Right atrium auricular region (tissue), 2 donors: ENCODE measurements at regions not wholly inside any gene's neighbourhood (a gene's known extent, or its start where the extent isn't known, plus 50 kb on each side); places are given as distances from the start of the nearest gene placed in this dataset.

Experiments
- DNase-seq: peaks from one replicate; pipeline ENCODE4 v3.0.0-alpha.2; 2019; ENCODE audit warnings: low spot score
- H3K27ac ChIP-seq, 2 donors: fragments of 200-600 bp; sonication (generic); 1 replicate in 1 of 2; 2 replicates in 1 of 2; pipeline ENCODE4 v1.5.1; 2016 to 2019
- H3K27me3 ChIP-seq, 2 donors: fragments of 200-600 bp; sonication (generic); one replicate each; pipeline versions ENCODE4 v1.5.1 to v1.6.0; 2017 to 2019
- H3K36me3 ChIP-seq: fragments of 200-600 bp; sonication (generic); one replicate; pipeline ENCODE4 v1.5.1; 2016
- H3K4me1 ChIP-seq, 2 donors: fragments of 200-600 bp; sonication (generic); one replicate each; pipeline versions ENCODE4 v1.5.1 to v1.6.0; 2017 to 2019
- H3K4me3 ChIP-seq, 2 donors: fragments of 200-600 bp; sonication (generic); 1 replicate in 1 of 2; 2 replicates in 1 of 2; pipeline ENCODE4 v1.5.1; 2017 to 2019; ENCODE audit warnings: mild to moderate bottlenecking in 1 of 2, moderate library complexity in 1 of 2
- H3K9me3 ChIP-seq, 2 donors: fragments of 200-600 bp; sonication (generic); one replicate each; pipeline ENCODE4 v1.5.1; 2019
- TF ChIP-seq, protein P1 (sequence below), 2 donors: fragments of 200-600 bp; sonication (generic); IDR thresholded peaks; one replicate each; pipeline ENCODE4 v1.5.1; 2019; ENCODE audit warnings: antibody characterized with exemption in 2 of 2

DNA sequence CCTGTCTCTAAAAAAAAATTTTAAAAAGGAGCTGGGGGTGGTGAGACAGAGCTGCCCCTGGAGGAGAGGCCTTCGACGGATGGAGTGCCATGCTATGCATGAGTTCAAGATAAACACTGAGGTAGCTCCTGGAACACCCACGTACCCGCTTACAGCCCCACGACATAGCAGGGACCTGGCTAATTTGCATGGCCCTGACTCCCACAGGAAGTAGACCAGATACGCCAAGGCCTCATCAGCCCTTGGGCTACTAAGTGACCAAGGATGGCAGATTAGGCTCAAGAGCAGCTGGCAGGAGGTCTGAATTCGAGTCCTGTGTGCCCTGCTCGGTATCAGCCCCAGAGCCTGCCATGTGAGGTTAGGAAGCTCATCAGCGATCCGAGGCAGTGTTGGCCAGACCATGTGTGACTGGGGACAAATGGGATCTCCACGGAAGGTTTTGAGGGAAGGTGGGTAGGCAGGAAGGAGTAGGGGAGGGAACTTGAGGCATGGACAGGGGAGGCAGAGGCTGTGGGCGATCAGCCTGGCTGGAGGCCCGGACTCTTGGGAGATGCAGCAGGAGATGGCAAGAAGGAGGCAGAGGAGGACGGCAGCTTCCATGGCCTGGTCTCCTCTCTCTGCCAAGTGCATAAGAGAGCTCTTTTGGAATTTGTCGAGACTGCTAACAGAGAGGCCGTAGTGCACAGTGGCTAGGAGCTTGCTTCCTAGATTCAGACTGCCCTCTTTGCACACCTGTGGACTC is 218.3 kb downstream of the GLI2 start:
- H3K27me3 ChIP-seq = no peaks in the 10 kb centered on the region
- TF ChIP-seq, protein P1, sequence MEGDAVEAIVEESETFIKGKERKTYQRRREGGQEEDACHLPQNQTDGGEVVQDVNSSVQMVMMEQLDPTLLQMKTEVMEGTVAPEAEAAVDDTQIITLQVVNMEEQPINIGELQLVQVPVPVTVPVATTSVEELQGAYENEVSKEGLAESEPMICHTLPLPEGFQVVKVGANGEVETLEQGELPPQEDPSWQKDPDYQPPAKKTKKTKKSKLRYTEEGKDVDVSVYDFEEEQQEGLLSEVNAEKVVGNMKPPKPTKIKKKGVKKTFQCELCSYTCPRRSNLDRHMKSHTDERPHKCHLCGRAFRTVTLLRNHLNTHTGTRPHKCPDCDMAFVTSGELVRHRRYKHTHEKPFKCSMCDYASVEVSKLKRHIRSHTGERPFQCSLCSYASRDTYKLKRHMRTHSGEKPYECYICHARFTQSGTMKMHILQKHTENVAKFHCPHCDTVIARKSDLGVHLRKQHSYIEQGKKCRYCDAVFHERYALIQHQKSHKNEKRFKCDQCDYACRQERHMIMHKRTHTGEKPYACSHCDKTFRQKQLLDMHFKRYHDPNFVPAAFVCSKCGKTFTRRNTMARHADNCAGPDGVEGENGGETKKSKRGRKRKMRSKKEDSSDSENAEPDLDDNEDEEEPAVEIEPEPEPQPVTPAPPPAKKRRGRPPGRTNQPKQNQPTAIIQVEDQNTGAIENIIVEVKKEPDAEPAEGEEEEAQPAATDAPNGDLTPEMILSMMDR (IDR thresholded peaks at IDR 0.05) = no peak
- no peak for DNase-seq
- H3K27ac ChIP-seq = no peak overlapping the region
- H3K9me3 ChIP-seq = no peaks in the 10 kb centered on the region
- H3K36me3 ChIP-seq = no peaks in the 10 kb centered on the region
- H3K4me3 ChIP-seq = no peak overlapping the region
- H3K4me1 ChIP-seq = peaks cover 0 to 19% of the 10 kb centered on the region in 2 donors

DNA sequence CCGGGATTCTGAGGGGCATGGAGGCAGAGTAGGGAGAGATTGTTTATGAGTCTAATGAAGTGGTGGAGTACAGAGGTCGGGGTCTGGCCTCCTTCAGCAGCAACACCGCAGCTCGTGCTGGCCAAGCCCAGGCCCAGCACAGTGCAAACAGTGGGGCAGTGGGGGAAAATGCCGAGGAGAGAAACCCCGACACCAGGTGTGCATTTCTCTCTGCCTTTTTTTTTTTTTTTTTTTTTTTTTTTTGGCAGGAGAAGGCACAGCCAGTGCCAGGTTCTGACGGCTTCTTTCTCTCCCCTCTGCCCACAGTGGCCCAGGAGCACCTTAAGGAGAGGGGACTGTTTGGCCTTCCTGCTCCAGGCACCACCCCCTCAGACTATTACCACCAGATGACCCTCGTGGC is 219.3 kb downstream of the GLI2 start:
- H3K9me3 ChIP-seq = no peaks in the 10 kb centered on the region
- TF ChIP-seq, protein P1 (IDR thresholded peaks at IDR 0.05) = no peak
- H3K4me3 ChIP-seq = no peak overlapping the region
- H3K27ac ChIP-seq = no peak overlapping the region
- no peaks in the 10 kb centered on the region for H3K36me3 ChIP-seq
- H3K27me3 ChIP-seq = no peaks in the 10 kb centered on the region
- peaks cover 0 to 21% of the 10 kb centered on the region in 2 donors for H3K4me1 ChIP-seq
- DNase-seq = no peak

DNA sequence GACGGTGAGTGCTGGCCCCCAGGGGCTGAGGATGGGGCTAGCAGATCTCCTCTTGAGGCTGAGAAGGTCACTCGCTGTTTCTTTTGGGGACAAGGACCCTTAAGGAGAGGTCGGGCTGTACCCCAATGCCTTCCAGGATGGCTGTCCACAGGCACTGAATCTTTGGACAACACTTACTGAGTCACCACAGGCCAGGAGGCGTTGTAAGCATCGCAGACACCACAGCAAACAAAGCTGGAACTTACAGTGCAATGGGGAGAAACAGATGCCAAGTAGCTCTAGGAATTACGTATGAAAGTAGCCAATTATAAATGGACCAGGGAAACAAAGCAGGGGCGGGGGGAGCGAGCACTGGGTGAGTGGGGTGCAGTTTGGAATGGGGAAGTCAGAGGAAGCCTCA is 219.8 kb downstream of the GLI2 start:
- no peak overlapping the region for H3K27ac ChIP-seq
- H3K9me3 ChIP-seq = no peaks in the 10 kb centered on the region
- H3K36me3 ChIP-seq = no peaks in the 10 kb centered on the region
- peaks cover 0 to 21% of the 10 kb centered on the region in 2 donors for H3K4me1 ChIP-seq
- no peak overlapping the region for H3K4me3 ChIP-seq
- H3K27me3 ChIP-seq = no peaks in the 10 kb centered on the region
- DNase-seq = no peak
- TF ChIP-seq, protein P1 (IDR thresholded peaks at IDR 0.05) = no peak

DNA sequence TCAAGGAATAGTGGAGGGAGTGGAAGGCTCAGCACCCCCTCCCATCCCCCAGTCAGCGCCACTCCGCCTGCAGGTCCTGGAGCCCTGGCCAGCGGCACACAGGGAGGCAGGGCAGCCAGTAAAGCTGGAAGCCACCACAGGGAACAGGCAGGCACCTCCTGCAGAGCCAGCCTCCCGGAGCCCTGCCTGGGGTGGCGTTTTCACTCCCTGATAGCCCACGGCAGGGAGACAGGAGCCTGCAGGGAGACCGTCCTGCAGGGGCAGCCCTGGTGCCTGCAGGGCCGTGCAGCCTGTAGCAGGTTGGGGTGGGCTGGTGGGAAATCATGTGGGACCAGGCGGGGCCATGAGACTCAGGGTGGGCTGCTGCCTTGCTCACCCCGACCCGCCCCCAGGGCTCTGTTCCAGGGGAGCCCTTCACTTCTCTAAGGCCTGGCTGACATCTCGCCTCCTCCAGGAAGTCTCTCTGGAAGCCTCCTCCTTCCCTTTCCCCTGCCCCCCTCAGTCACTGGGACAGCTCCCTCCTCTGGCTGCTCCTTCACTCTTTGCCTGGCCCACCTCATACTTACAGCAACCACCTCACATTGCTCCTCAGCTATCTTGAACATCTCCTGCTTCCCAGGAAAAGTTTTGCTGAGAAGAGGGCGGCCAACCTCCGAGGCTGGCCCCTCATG is 221.0 kb downstream of the GLI2 start:
- Histone ChIP-seq H3K4me3 (no peak overlapping the region), H3K27me3 (no peaks in the 10 kb centered on the region), H3K9me3 (no peaks in the 10 kb centered on the region), H3K36me3 (no peaks in the 10 kb centered on the region), H3K27ac (no peak overlapping the region), H3K4me1 (peaks cover 0 to 21% of the 10 kb centered on the region in 2 donors)
- TF ChIP-seq, protein P1 (IDR thresholded peaks at IDR 0.05) = no peak
- DNase-seq = no peak

DNA sequence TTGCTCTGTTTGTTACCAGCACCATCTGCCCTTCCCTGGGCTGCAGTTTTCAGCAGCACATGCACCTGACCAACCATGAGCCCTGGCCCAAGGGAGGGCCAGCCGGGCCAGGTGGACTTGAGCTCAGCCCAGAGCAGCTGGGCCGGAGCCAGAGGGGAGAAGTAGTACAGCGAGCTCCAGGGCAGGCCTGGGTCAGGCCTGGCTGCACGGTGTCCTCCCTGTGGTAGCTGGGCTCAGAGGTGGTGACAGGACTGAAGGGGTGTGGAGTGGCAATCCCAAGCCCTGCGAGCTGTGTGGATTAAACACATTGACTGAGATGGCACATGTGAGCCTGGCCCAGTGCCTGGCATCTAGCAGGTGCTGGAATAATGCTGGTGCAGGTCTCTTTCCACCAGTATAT is 222.2 kb downstream of the GLI2 start:
- Histone ChIP-seq H3K4me3 (no peak overlapping the region), H3K27ac (no peak overlapping the region), H3K36me3 (no peaks in the 10 kb centered on the region), H3K4me1 (peaks cover 0 to 21% of the 10 kb centered on the region in 2 donors), H3K27me3 (no peaks in the 10 kb centered on the region), H3K9me3 (no peaks in the 10 kb centered on the region)
- TF ChIP-seq, protein P1 (IDR thresholded peaks at IDR 0.05) = no peak
- no peak for DNase-seq
